ENCODE measurements at regions not wholly inside any gene's neighbourhood (a gene's known extent, or its start where the extent isn't known, plus 50 kb on each side); places are given as distances from the start of the nearest gene placed in this dataset.

DNA sequence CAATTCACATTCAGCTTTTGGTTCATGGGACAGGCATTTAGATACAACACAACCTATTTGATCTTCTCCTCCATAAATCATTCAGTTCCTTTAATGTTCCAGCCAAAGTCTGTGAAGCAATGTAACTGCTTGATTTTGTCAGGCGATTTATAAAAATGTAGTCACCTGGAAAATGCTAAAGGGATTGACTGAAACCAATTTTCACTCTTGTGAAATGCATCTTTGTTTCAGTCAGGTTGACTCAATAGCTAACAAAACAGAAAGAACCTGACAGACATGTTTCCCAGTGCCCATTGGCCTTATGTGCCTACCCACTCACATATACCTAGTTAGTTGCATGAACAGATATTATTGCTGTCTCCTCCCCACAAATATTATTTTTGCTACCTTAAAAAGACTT is 335.7 kb downstream of the CHRM3 start:
- Mint-ChIP-seq H3K27ac (no peak overlapping the region), H3K4me1 (no peaks in the 10 kb centered on the region), H3K4me3 (no peak overlapping the region), H3K36me3 (no peaks in the 10 kb centered on the region), H3K27me3 (ENCODE audit: insufficient read depth, low read depth) (no peaks in the 10 kb centered on the region), H3K9me3 (no peaks in the 10 kb centered on the region)
- Histone ChIP-seq H3K79me2 (ENCODE audit: low read depth) (no peaks in the 10 kb centered on the region), H3K27me3 (no peaks in the 10 kb centered on the region), H3K4me1 (no peaks in the 10 kb centered on the region), H3K9me3 (ENCODE audit: low read depth) (no peaks in the 10 kb centered on the region), H4K20me1 (ENCODE audit: low read depth) (no peaks in the 10 kb centered on the region), H3K9ac (no peak overlapping the region), H3K4me3 (no peak overlapping the region), H3F3A (ENCODE audit: low read depth) (no peaks in the 10 kb centered on the region), H3K36me3 (no peaks in the 10 kb centered on the region), H2AFZ (replicated peaks) (no peak overlapping the region), H3K4me2 (no peak overlapping the region), H3K27ac (no peak overlapping the region)
- TF ChIP-seq EZH2 (IDR thresholded peaks at IDR 0.05): no peak
- TF ChIP-seq, protein P1, sequence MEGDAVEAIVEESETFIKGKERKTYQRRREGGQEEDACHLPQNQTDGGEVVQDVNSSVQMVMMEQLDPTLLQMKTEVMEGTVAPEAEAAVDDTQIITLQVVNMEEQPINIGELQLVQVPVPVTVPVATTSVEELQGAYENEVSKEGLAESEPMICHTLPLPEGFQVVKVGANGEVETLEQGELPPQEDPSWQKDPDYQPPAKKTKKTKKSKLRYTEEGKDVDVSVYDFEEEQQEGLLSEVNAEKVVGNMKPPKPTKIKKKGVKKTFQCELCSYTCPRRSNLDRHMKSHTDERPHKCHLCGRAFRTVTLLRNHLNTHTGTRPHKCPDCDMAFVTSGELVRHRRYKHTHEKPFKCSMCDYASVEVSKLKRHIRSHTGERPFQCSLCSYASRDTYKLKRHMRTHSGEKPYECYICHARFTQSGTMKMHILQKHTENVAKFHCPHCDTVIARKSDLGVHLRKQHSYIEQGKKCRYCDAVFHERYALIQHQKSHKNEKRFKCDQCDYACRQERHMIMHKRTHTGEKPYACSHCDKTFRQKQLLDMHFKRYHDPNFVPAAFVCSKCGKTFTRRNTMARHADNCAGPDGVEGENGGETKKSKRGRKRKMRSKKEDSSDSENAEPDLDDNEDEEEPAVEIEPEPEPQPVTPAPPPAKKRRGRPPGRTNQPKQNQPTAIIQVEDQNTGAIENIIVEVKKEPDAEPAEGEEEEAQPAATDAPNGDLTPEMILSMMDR (IDR thresholded peaks at IDR 0.05): no peak
- no peak for DNase-seq (ENCODE audit: low spot score)

DNA sequence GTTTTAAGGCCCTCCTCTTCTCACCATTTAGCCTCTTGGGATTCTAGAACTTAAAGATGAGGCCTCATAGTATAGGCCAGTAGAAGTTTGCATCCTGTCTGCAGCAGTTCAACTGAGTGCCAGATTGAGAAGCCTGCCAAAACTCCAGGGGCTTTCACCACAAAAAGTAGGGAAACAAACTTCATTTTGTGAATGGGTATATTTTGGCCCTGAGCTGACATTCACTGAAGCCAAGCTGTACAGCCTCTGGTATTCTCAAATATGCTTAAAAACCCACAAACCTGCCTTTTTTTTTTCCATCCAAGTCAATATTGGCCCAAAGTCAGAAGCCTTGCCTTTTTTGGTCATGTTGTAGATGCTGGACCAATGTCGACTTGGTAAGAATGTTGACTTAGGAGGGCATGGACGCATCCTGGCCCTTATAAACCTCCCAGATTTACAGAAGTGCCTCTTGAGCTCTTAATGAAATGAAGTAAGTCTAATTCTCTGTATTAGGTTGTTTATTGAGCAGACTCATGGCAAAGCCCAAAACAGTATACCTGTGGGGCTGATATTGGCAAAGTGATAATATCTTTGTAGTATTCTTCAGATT is 337.5 kb downstream of the CHRM3 start:
- Mint-ChIP-seq H3K4me1 (no peaks in the 10 kb centered on the region), H3K27ac (no peak overlapping the region), H3K36me3 (no peaks in the 10 kb centered on the region), H3K27me3 (ENCODE audit: insufficient read depth, low read depth) (no peaks in the 10 kb centered on the region), H3K4me3 (no peak overlapping the region), H3K9me3 (no peaks in the 10 kb centered on the region)
- no peaks in the 10 kb centered on the region for H3K79me2 ChIP-seq (ENCODE audit: low read depth)
- no peak overlapping the region for H3K27ac ChIP-seq
- TF ChIP-seq, protein P1 (IDR thresholded peaks at IDR 0.05): no peak
- TF ChIP-seq EZH2 (IDR thresholded peaks at IDR 0.05) (no peak), EZH2phosphoT487 (IDR thresholded peaks at IDR 0.05) (no peak)
- no peaks in the 10 kb centered on the region for H4K20me1 ChIP-seq (ENCODE audit: low read depth)
- no peaks in the 10 kb centered on the region for H3K36me3 ChIP-seq
- H3K9me3 ChIP-seq (ENCODE audit: low read depth): no peaks in the 10 kb centered on the region
- no peak overlapping the region for H3K4me3 ChIP-seq
- H3K4me1 ChIP-seq: no peaks in the 10 kb centered on the region
- H3K9ac ChIP-seq: no peak overlapping the region
- H2AFZ ChIP-seq (replicated peaks): no peak overlapping the region
- H3F3A ChIP-seq (ENCODE audit: low read depth): no peaks in the 10 kb centered on the region
- no peaks in the 10 kb centered on the region for H3K27me3 ChIP-seq
- H3K4me2 ChIP-seq: no peak overlapping the region
- DNase-seq (ENCODE audit: low spot score): no peak

DNA sequence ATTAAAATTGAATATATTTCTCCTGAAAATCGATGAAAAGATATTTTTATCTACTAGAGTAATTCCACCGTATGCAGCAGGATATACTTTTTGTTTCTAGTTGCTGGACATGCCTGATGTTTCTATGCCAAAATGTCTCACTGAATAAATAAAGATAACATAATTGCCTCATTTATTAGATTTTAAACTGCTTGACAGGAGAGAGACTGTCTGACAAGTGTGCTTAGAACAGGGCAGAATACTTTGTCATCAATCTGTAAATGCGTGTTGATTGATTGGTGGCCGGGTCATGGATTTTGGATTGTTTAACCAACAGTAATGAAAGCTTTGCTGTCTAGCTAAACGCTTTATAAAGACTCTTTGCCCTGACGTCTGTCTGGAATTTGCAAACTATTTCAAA is 339.0 kb downstream of the CHRM3 start:
- TF ChIP-seq EZH2 (IDR thresholded peaks at IDR 0.05) (no peak), EZH2phosphoT487 (IDR thresholded peaks at IDR 0.05) (no peak)
- TF ChIP-seq, protein P1 (IDR thresholded peaks at IDR 0.05): no peak
- Histone ChIP-seq H3K79me2 (ENCODE audit: low read depth) (no peaks in the 10 kb centered on the region), H3K36me3 (no peaks in the 10 kb centered on the region), H4K20me1 (ENCODE audit: low read depth) (no peaks in the 10 kb centered on the region), H3K4me2 (no peak overlapping the region), H2AFZ (replicated peaks) (no peak overlapping the region), H3K27me3 (no peaks in the 10 kb centered on the region), H3K4me1 (no peaks in the 10 kb centered on the region), H3K27ac (no peak overlapping the region), H3K9me3 (ENCODE audit: low read depth) (no peaks in the 10 kb centered on the region), H3F3A (ENCODE audit: low read depth) (no peaks in the 10 kb centered on the region), H3K9ac (no peak overlapping the region), H3K4me3 (no peak overlapping the region)
- Mint-ChIP-seq H3K9me3 (no peaks in the 10 kb centered on the region), H3K27me3 (ENCODE audit: insufficient read depth, low read depth) (no peaks in the 10 kb centered on the region), H3K4me1 (no peaks in the 10 kb centered on the region), H3K4me3 (no peak overlapping the region), H3K27ac (no peak overlapping the region), H3K36me3 (no peaks in the 10 kb centered on the region)
- DNase-seq (ENCODE audit: low spot score): no peak
